SK-N-SH (cell line): ENCODE measurements at regions not wholly inside any gene's neighbourhood (a gene's known extent, or its start where the extent isn't known, plus 50 kb on each side); places are given as distances from the start of the nearest gene placed in this dataset.

Source experiments
- CTCF ChIA-PET: fragments of 300-600, 350-600 bp; formaldehyde crosslinking; extraction: SDS; loops from one replicate; lab custom pipeline; 2021; lab: Yijun Ruan, JAX
- POLR2A ChIA-PET: fragments of 350-600 bp; sonication (Branson Sonifier 250); formaldehyde crosslinking; extraction: SDS; loops from one replicate; lab custom pipeline; 2020; ENCODE audit warnings: antibody characterized with exemption, inconsistent platforms; lab: Yijun Ruan, JAX
- DNase-seq: peaks from one replicate; pipeline ENCODE4 v3.0.0; 2012
- H2AFZ ChIP-seq: fragments of 200-600 bp; sonication (generic); 2 replicates; pipeline ENCODE4 v1.8.1; 2016; ENCODE audit warnings: antibody characterized with exemption, mild to moderate bottlenecking, low read depth
- H3F3A ChIP-seq: fragments of 200-600 bp; sonication (generic); replicated peaks from 2 replicates; pipeline ENCODE3; 2016; ENCODE audit warnings: antibody characterized with exemption, mild to moderate bottlenecking; ENCODE audit not compliant: insufficient read depth
- H3K27ac ChIP-seq, 2 experiments: fragments of 200-500 bp in 1 of 2; fragments of 200-600 bp in 1 of 2; sonication (Bioruptor generic) in 1 of 2; sonication (generic), shearing (Covaris generic) in 1 of 2; 2 replicates each; pipeline versions ENCODE4 v1.5.1 to v1.6.1; 2014 to 2016; ENCODE audit warnings: low read depth in 2 of 2, inconsistent platforms in 1 of 2, low read length in 1 of 2, mild to moderate bottlenecking in 1 of 2, mixed read lengths in 1 of 2
- H3K27me3 ChIP-seq: fragments of 200-600 bp; sonication (generic), shearing (Covaris generic); 2 replicates; pipeline ENCODE4 v1.6.1; 2016; ENCODE audit warnings: mixed run types; ENCODE audit not compliant: insufficient read depth
- H3K36me3 ChIP-seq, 2 experiments: fragments of 200-500 bp in 1 of 2; fragments of 200-600 bp in 1 of 2; sonication (Bioruptor generic) in 1 of 2; sonication (generic) in 1 of 2; replicated peaks in 1 of 2; 2 replicates each; pipeline versions ENCODE3 to v1.5.1; 2014 to 2016; ENCODE audit warnings: low read length in 1 of 2, mild to moderate bottlenecking in 1 of 2; ENCODE audit not compliant: insufficient read depth in 2 of 2, control insufficient read depth in 1 of 2
- H3K4me1 ChIP-seq, 2 experiments: fragments of 200-500 bp in 1 of 2; fragments of 200-600 bp in 1 of 2; sonication (Bioruptor generic) in 1 of 2; sonication (generic), shearing (Covaris generic) in 1 of 2; 2 replicates each; pipeline versions ENCODE4 v1.5.1 to v1.6.1; 2014 to 2016; ENCODE audit warnings: low read depth in 1 of 2, low read length in 1 of 2, mixed run types in 1 of 2; ENCODE audit not compliant: insufficient read depth in 2 of 2, control insufficient read depth in 1 of 2
- H3K4me2 ChIP-seq: fragments of 200-600 bp; sonication (generic), shearing (Covaris generic); 2 replicates; pipeline ENCODE4 v1.6.1; 2017; ENCODE audit warnings: mixed run types
- H3K4me3 ChIP-seq, 2 experiments: fragments of 200-500 bp in 1 of 2; fragments of 200-600 bp in 1 of 2; sonication (Bioruptor generic) in 1 of 2; sonication (generic), shearing (Covaris generic) in 1 of 2; 2 replicates each; pipeline versions ENCODE4 v1.5.1 to v1.8.1; 2014 to 2016; ENCODE audit warnings: low read depth in 2 of 2, inconsistent platforms in 1 of 2, low read length in 1 of 2, mild to moderate bottlenecking in 1 of 2, mixed read lengths in 1 of 2, moderate library complexity in 1 of 2
- H3K79me2 ChIP-seq: fragments of 200-600 bp; sonication (generic); 2 replicates; pipeline ENCODE4 v1.8.1; 2017; ENCODE audit warnings: mild to moderate bottlenecking; ENCODE audit not compliant: insufficient read depth
- H3K9ac ChIP-seq: fragments of 200-600 bp; sonication (generic); 2 replicates; pipeline ENCODE4 v1.6.1; 2017; ENCODE audit warnings: mixed run types
- H3K9me2 ChIP-seq: fragments of 200-600 bp; sonication (generic); 2 replicates; pipeline ENCODE4 v1.6.1; 2017; ENCODE audit warnings: mixed run types
- H3K9me3 ChIP-seq: fragments of 200-600 bp; sonication (generic); 2 replicates; pipeline ENCODE4 v1.6.1; 2017; ENCODE audit warnings: mixed run types, mild to moderate bottlenecking, moderate library complexity
- H4K20me1 ChIP-seq: fragments of 200-600 bp; sonication (generic); 2 replicates; pipeline ENCODE4 v1.6.1; 2017; ENCODE audit warnings: mild to moderate bottlenecking, mixed run types; ENCODE audit not compliant: insufficient read depth
- CTCF ChIP-seq: fragments of 200-600 bp; sonication (generic); IDR thresholded peaks from 2 replicates; pipeline ENCODE4 v1.6.1; 2017; ENCODE audit warnings: antibody characterized with exemption, mild to moderate bottlenecking, moderate library complexity
- ELF1 ChIP-seq: IDR thresholded peaks from 2 replicates; pipeline ENCODE4 v1.4.0; 2012
- FOSL2 ChIP-seq: IDR thresholded peaks from 2 replicates; pipeline ENCODE4 v1.4.0; 2012; ENCODE audit warnings: low read depth, mild to moderate bottlenecking, moderate library complexity, borderline replicate concordance
- FOXM1 ChIP-seq: IDR thresholded peaks from 2 replicates; pipeline ENCODE4 v1.4.0; 2012; ENCODE audit warnings: low read depth, mild to moderate bottlenecking
- IRF3 ChIP-seq: fragments of 150-350 bp; IDR thresholded peaks from 2 replicates; pipeline ENCODE4 v1.6.1; 2016; ENCODE audit warnings: mild to moderate bottlenecking, low read depth, low read length
- JUND ChIP-seq: IDR thresholded peaks from 2 replicates; pipeline ENCODE4 v1.4.0; 2012
- PBX3 ChIP-seq: IDR thresholded peaks from 2 replicates; pipeline ENCODE4; 2012
- RAD21 ChIP-seq: IDR thresholded peaks from 2 replicates; pipeline ENCODE4 v1.6.1; 2012; ENCODE audit warnings: mild to moderate bottlenecking, low read length
- RFX5 ChIP-seq: IDR thresholded peaks from 2 replicates; pipeline ENCODE4 v1.6.1; 2012; ENCODE audit warnings: mild to moderate bottlenecking, improper control_type of control experiment, low read length
- SIN3A ChIP-seq: IDR thresholded peaks from 2 replicates; pipeline ENCODE4 v1.6.1; 2012; ENCODE audit warnings: low read depth, mild to moderate bottlenecking, low read length, moderate library complexity, borderline replicate concordance
- TAF1 ChIP-seq: IDR thresholded peaks from 2 replicates; pipeline ENCODE4 v1.6.1; 2012; ENCODE audit warnings: low read depth, mild to moderate bottlenecking, low read length, moderate library complexity, borderline replicate concordance
- TCF12 ChIP-seq: IDR thresholded peaks from 2 replicates; pipeline ENCODE4 v1.4.0; 2012
- TEAD4 ChIP-seq: IDR thresholded peaks from 2 replicates; pipeline ENCODE4 v1.4.0; 2012; ENCODE audit warnings: mild to moderate bottlenecking, borderline replicate concordance; ENCODE audit not compliant: insufficient read depth
- ZBTB33 ChIP-seq: IDR thresholded peaks from 2 replicates; pipeline ENCODE4 v1.4.0; 2012; ENCODE audit warnings: low read depth, borderline replicate concordance
- WGBS: methylation state at CpG from one replicate; pipeline ENCODE4 v1.1.6; 2017; ENCODE audit warnings: low lambda C conversion rate; 5-methylcytosine and 5-hydroxymethylcytosine counted together

- no peak overlapping the region for H3K4me3 ChIP-seq
- H3K27ac ChIP-seq: no peak overlapping the region
- no peak overlapping the region for H3K9ac ChIP-seq
- H4K20me1 ChIP-seq: no peaks in the 10 kb centered on the region
- H3K27me3 ChIP-seq: no peaks in the 10 kb centered on the region
- ChIA-PET POLR2A (no interaction called here), CTCF (interaction anchor here (0.9 to 1.7 kb wide), 2 partner anchors 215 to 308 kb away, joined by 3 read pairs; no protein-coding TSS in a partner anchor)
- H3K9me2 ChIP-seq: no peaks in the 10 kb centered on the region
- no peaks in the 10 kb centered on the region for H3K4me1 ChIP-seq
- H2AFZ ChIP-seq: no peak overlapping the region
- no peaks in the 10 kb centered on the region for H3F3A ChIP-seq
- H3K9me3 ChIP-seq: no peaks in the 10 kb centered on the region
- no peak for DNase-seq
- no peak overlapping the region for H3K4me2 ChIP-seq
- TF ChIP-seq TEAD4 (no peak), RFX5 (no peak), SIN3A (no peak), ELF1 (no peak), CTCF (no peak), FOSL2 (no peak), PBX3 (no peak), TAF1 (no peak), RAD21 (no peak), IRF3 (no peak), TCF12 (no peak), JUND (no peak)
- no peaks in the 10 kb centered on the region for H3K79me2 ChIP-seq
- 59% methylated on average over 2 of the region's 2 CpGs for WGBS
- H3K36me3 ChIP-seq: no peaks in the 10 kb centered on the region
Measured at GRCh38 chr15:81060470-81060869, 59.7 kb downstream of the TLNRD1 start.

- no peaks in the 10 kb centered on the region for H3K9me2 ChIP-seq
- WGBS: 33% methylated on average over 2 of the region's 2 CpGs
- ChIA-PET CTCF (interaction anchor here (1.2 to 1.7 kb wide), 2 partner anchors 9 to 215 kb away, joined by 3 read pairs; no protein-coding TSS in a partner anchor), POLR2A (no interaction called here)
- H3F3A ChIP-seq: no peaks in the 10 kb centered on the region
- no peak overlapping the region for H3K4me3 ChIP-seq
- H2AFZ ChIP-seq: no peak overlapping the region
- H3K27ac ChIP-seq: no peak overlapping the region
- no peaks in the 10 kb centered on the region for H3K4me1 ChIP-seq
- H3K4me2 ChIP-seq: no peak overlapping the region
- H3K27me3 ChIP-seq: no peaks in the 10 kb centered on the region
- no peak for DNase-seq
- H3K79me2 ChIP-seq: no peaks in the 10 kb centered on the region
- TF ChIP-seq ZBTB33 (no peak), FOXM1 (no peak), FOSL2 (no peak)
- no peaks in the 10 kb centered on the region for H3K9me3 ChIP-seq
- H3K9ac ChIP-seq: no peak overlapping the region
- no peaks in the 10 kb centered on the region for H4K20me1 ChIP-seq
- no peaks in the 10 kb centered on the region for H3K36me3 ChIP-seq
Measured at GRCh38 chr15:81060907-81061306, 60.2 kb downstream of the TLNRD1 start.
